ENCODE measurements at regions not wholly inside any gene's neighbourhood (a gene's known extent, or its start where the extent isn't known, plus 50 kb on each side); places are given as distances from the start of the nearest gene placed in this dataset.

DNA sequence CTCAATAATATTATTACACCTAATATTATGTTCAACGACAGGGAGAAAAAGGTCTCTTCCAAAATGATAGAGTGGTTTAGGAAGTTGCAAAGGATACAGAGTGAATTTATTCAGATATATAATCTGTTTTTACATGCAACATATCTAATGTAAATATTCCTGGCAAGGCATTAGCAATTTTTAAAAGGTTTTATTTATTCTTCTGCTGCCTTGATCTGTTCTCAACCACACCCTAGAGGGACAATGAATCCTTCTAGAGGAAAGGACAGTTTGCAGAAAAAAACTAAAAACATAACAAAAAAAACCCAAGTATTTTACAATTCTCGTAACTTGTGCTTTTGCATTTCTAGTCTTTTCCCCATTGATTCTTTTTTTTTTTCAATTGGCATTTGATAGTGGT is 459.6 kb downstream of the KLF12 start:
- TF ChIP-seq, protein P1, sequence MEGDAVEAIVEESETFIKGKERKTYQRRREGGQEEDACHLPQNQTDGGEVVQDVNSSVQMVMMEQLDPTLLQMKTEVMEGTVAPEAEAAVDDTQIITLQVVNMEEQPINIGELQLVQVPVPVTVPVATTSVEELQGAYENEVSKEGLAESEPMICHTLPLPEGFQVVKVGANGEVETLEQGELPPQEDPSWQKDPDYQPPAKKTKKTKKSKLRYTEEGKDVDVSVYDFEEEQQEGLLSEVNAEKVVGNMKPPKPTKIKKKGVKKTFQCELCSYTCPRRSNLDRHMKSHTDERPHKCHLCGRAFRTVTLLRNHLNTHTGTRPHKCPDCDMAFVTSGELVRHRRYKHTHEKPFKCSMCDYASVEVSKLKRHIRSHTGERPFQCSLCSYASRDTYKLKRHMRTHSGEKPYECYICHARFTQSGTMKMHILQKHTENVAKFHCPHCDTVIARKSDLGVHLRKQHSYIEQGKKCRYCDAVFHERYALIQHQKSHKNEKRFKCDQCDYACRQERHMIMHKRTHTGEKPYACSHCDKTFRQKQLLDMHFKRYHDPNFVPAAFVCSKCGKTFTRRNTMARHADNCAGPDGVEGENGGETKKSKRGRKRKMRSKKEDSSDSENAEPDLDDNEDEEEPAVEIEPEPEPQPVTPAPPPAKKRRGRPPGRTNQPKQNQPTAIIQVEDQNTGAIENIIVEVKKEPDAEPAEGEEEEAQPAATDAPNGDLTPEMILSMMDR (IDR thresholded peaks at IDR 0.05; ENCODE audit: poor library complexity) = no peak
- TF ChIP-seq EZH2phosphoT487 (IDR thresholded peaks at IDR 0.05; ENCODE audit: low read depth, severe bottlenecking, unreplicated experiment) = no peak

All from hepatocyte (in vitro differentiated cells).